HG03045 (cell line): ENCODE measurements at regions not wholly inside any gene's neighbourhood (a gene's known extent, or its start where the extent isn't known, plus 50 kb on each side); places are given as distances from the start of the nearest gene placed in this dataset.

Source experiments
- ATAC-seq: cut with Tn5 transposase; IDR thresholded peaks from one replicate; pipeline ENCODE4 v1.9.1; 2021; ENCODE audit warnings: mild to moderate bottlenecking, moderate library complexity; ENCODE audit not compliant: unreplicated experiment

DNA sequence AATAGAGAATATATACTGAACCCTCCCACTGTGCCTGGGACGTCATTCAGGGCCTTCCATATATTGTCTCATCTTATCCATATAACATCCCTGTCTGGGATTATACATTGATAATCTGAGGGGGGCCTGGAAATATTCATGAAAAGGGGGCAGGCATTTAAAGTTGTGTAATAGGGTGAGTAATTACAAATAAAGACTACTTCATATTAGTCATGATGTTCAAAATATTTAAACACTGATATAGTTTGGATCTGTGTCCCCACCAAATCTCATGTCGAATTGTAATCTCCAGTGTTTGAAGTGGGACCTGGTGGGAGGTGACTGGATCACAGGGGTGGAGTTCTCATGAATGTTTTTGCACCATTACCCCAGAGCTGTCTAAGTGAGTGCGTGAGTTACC, 97.8 kb downstream of the AQP9 start:
- no peak for ATAC-seq

GRCh38 chr15:58240191-58240932, 102.2 kb downstream of the AQP9 start:
- no peak for ATAC-seq

DNA sequence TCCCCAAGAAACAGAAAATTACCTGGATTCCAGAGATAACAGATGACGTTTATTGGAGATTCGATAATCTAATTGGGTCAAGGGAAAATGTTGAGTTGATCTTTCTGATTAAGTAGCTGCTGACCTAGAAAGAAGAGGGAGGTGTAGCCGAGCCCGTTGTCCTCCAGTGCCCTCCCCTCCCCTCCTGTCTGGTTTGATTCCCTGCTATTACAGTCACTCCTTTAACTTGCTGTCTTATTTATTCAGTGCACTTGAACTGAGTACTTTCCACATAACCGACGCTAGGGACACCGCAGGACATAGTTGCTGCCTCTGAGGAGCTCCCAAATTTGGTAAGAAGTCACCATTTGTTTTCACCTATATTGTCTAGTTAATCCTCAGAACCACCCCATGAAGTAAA, 103.7 kb downstream of the AQP9 start:
- no peak for ATAC-seq

- ATAC-seq = no peak
These were observed 104.9 kb downstream of the AQP9 start for GRCh38 chr15:58243070-58243469.

DNA sequence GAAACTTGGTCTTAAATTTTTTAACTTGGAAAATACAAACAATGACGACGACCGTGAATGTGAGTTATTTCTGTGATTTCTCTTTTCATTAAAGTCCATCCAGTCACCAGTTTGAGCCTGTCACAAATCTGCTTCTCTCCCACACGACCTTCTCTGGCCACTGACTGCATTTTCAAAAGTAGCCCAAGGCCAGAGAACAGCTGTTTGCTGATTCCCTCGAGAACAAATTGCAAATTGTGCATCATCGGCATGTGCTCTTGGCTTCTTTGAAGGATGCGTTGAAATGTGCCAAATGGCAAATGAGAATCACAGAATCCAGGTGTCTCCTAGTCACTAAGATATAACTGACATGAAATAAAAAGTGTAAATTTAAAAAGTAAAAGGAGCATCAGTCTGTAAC, 106.4 kb downstream of the AQP9 start:
- no peak for ATAC-seq

DNA sequence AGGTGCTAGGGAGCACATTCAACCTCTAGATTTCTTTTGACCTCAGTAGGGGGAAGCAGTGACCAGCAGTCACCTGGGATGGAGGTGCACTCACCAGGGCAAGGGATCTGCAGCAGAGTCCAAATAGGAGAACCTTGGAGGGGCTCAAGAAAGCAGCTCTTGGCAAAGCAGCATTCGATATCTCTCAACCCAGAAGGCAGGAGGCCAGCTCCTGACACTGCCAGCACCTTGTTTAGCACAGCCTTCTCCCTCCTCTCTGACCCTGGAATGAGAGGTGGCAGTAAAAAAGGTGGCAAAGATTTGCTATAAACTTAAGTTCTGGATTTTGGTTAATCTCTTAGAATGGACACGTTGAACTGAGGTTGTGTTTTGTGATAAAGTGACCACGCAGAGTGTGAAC, 107.9 kb downstream of the AQP9 start:
- no peak for ATAC-seq

DNA sequence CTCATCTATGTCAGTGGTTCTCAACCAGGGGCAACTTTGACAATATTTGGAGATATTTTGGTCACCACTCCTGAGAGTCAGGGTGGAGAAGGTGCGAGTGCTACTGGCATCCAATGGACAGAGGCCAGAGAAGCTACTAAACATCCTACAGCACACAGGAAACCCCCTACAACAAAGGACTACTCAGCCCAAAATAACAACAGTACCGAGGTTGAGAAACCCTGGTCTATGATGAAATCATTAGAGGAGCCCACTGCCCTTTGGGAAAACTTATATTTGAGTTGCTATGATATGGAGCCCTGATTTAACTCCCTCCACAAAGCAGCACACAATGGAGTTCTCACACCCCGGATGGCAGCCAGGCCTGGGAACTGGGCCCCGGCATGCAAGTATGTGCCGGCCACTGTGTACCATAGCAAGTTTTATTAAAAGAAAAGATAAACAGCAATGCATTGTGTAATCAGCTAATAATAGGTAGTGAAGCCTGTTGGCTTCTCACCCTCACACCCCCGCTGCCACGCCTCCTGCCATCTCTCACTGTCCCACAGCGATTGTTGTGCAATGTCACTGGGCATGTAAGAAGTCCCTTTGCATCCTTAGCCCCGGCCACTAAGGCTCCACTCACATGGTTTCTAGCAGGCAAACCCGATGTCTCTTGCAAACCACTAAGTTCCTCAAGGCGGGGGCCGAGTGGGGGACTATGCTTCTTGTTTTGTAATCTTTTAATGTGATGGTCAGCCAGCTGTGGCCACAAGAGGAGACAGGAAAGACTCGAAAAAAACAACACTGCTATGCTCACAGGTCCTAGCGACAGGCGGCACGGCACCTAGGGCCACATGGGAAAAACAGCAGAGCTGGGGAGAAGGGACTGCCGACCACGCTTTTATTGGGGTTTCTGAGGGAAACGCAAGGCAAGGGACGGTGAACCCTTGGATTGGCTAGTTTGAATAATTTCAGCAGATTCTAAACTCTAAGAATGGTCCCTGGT, 110.0 kb downstream of the AQP9 start:
- no peak for ATAC-seq

- no peak for ATAC-seq
These were observed 111.6 kb downstream of the AQP9 start for GRCh38 chr15:58249646-58250312.

GRCh38 chr15:58252586-58253323, 114.6 kb downstream of the AQP9 start:
- ATAC-seq = no peak

DNA sequence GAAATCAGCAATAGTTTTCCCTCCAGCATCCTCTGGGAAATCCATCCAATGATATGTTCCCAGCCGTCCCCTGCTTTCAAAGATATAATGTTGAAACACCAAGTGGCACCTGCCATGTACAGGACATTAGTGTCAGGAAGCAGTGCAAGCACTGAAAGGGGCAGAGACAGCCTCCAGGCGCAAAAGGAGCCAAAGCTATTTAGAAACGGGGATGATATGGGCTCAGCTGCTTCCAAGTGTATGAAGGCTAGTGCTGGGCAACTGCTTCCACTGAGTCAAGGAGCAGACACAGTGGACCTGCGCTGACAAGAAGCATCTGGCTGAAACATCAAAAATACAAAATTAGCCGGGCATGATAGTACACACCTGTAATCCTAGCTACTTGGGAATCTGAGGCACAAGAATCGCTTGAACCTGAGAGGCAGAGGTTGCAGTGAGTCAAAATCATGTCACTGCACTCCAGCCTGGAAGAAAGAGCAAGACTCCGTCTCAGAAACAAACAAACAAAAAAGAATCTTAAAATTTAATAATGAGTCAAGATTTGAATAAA, 119.7 kb downstream of the AQP9 start:
- ATAC-seq = no peak

- no peak for ATAC-seq
These were observed 120.5 kb downstream of the AQP9 start for GRCh38 chr15:58258501-58259292.

- ATAC-seq = no peak
These were observed 122.1 kb downstream of the AQP9 start for GRCh38 chr15:58260205-58260724.

DNA sequence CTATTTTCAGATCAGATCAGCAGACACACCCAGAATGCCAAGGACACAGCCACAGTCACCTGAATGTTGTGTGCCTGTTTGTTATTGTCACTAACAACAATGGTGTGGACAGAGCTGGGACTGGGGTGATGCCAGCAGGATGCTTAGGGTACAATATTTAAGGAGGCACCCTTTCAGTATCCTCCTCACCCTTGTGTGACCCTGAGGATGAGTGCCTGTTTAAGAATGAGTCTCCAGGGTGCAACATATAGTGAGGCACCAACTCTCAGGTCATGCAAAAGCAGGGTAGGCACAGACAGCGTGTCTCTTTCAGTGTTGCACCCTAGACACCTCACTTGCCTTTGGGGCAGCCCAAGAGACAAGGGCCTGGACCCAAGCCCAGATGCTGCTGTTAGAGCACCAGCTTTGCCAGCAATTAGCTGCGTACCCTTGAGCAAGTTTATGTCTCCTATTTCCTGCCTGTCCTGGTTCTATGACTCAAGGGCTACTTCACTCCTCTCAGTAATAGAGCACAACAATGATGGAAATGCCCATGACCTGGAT, 122.6 kb downstream of the AQP9 start:
- no peak for ATAC-seq

DNA sequence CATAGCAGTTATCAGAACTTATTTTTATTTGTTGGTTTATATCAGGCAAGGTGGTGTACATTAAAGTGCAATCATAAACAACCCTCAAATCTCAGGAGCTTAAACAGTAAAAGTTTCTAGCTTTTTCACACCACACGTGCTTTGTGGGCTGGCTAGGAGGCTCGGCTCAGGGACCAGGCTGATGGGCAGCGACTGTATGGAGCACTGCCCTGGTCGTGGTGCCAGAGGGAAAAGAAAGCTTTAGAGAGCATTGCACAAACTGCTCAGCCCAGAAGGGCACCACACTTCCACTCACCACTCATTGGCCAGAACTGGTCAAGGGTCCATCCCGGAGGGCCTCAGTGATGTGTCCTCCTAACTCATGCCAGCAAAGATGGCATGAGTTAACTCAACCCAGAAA, 123.2 kb downstream of the AQP9 start:
- no peak for ATAC-seq

DNA sequence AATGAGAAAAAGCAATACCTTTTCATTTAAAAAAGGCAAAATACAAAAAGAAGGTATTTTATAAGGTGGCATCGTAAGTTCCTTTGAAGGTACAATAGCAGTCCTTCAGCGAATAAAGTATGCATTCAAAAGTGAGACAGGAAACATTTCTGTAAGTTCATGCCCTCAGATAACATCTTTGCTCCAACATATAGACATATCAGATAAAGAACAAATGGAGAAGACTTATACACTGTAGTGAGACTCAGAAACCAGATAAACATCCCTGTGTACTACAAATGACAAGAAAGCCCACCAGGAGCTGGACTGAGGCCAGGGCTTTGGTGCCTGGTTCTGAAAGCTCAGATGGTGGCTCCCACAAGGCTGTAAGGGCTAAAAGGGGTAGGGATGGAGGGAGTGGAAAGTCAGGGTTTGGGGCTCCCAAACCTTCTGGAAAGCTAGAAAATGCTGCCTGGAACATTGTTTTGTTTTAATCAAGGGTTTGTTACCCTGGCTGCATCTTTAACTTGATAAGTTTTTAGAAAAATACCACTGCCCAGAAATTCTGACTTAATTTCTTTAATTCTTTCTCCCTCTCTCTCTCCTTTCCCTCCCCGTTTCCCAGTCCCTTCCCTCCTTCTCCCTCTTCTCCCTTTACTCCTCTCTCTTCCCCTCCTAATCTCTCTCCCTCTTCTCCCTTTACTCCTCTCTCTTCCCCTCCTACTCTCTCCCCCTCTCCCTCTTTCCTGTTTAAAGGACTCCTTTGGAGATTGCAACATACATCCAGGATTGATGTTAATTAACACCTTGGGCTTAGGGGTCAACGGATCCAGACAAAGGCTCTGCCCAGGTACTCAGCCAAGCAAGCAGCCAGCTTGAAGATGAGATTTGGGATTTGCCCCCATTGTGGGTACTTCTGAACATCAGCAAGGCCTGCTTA, 126.1 kb downstream of the AQP9 start:
- ATAC-seq = no peak

GRCh38 chr15:58267051-58267450, 128.9 kb downstream of the AQP9 start:
- ATAC-seq = no peak

- ATAC-seq = no peak
These were observed 130.6 kb downstream of the AQP9 start for GRCh38 chr15:58268746-58269267.
